Mesendoderm (in vitro differentiated cells): ENCODE measurements at regions not wholly inside any gene's neighbourhood (a gene's known extent, or its start where the extent isn't known, plus 50 kb on each side); places are given as distances from the start of the nearest gene placed in this dataset.

Experiments used
- DNase-seq: peaks from one replicate; pipeline ENCODE4 v3.0.0; 2013
- H2AK5ac ChIP-seq: 2 replicates; pipeline ENCODE4 v1.6.1; 2013; ENCODE audit warnings: low read length, inconsistent platforms
- H2BK120ac ChIP-seq: 2 replicates; pipeline ENCODE4 v1.6.1; 2013; ENCODE audit warnings: low read depth, mild to moderate bottlenecking, low read length, moderate library complexity, mixed read lengths
- H2BK15ac ChIP-seq: replicated peaks from 2 replicates; pipeline ENCODE4 v1.6.1; 2013; ENCODE audit warnings: low read depth, mild to moderate bottlenecking, moderate library complexity
- H2BK5ac ChIP-seq: 2 replicates; pipeline ENCODE4 v1.6.1; 2013; ENCODE audit warnings: low read length, inconsistent platforms
- H3K18ac ChIP-seq: 2 replicates; pipeline ENCODE4 v1.6.1; 2013; ENCODE audit warnings: mild to moderate bottlenecking, low read length, mixed read lengths
- H3K23ac ChIP-seq: one replicate; pipeline ENCODE4 v1.6.1; 2013; ENCODE audit warnings: low read length
- H3K27ac ChIP-seq: 2 replicates; pipeline ENCODE4 v1.5.1; 2013; ENCODE audit warnings: low read depth, mild to moderate bottlenecking, inconsistent platforms, low read length, moderate library complexity
- H3K27me3 ChIP-seq: 2 replicates; pipeline ENCODE4 v1.6.1; 2013; ENCODE audit warnings: low read length, control low read depth, mild to moderate bottlenecking, inconsistent platforms; ENCODE audit not compliant: insufficient read depth, poor library complexity
- H3K36me3 ChIP-seq: 2 replicates; pipeline ENCODE4 v1.6.1; 2013; ENCODE audit warnings: low read length, inconsistent platforms; ENCODE audit not compliant: control insufficient read depth, insufficient read depth
- H3K4ac ChIP-seq: one replicate; pipeline ENCODE4 v1.6.1; 2013; ENCODE audit warnings: low read depth, mild to moderate bottlenecking, low read length, moderate library complexity
- H3K4me1 ChIP-seq: 2 replicates; pipeline ENCODE4 v1.6.1; 2013; ENCODE audit warnings: low read depth, low read length, inconsistent platforms; ENCODE audit not compliant: control insufficient read depth
- H3K4me2 ChIP-seq: 2 replicates; pipeline ENCODE4 v1.6.1; 2013; ENCODE audit warnings: low read length
- H3K4me3 ChIP-seq: 2 replicates; pipeline ENCODE4 v1.5.1; 2013; ENCODE audit warnings: mild to moderate bottlenecking, low read length
- H3K56ac ChIP-seq: one replicate; pipeline ENCODE4 v1.6.1; 2013; ENCODE audit warnings: low read length
- H3K79me1 ChIP-seq: 2 replicates; pipeline ENCODE4 v1.6.1; 2013; ENCODE audit warnings: low read length, inconsistent platforms
- H3K79me2 ChIP-seq: 2 replicates; pipeline ENCODE4 v1.6.1; 2013; ENCODE audit warnings: mild to moderate bottlenecking, low read length; ENCODE audit not compliant: control insufficient read depth, insufficient read depth
- H3K9ac ChIP-seq: 2 replicates; pipeline ENCODE4 v1.6.1; 2013; ENCODE audit warnings: low read length, inconsistent platforms
- H4K5ac ChIP-seq: one replicate; pipeline ENCODE4 v1.6.1; 2013; ENCODE audit warnings: low read length
- H4K8ac ChIP-seq: one replicate; pipeline ENCODE4 v1.6.1; 2013; ENCODE audit warnings: low read depth, mild to moderate bottlenecking, control low read depth, low read length, moderate library complexity
- WGBS: extraction: QIAGEN DNeasy Blood & Tissue Kit; methylation state at CpG from one replicate; pipeline ENCODE4 v1.1.7; 2013; ENCODE audit warnings: low lambda C conversion rate, missing lambda C conversion rate; ENCODE audit not compliant: insufficient coverage; ENCODE audit errors: extremely low coverage; 5-methylcytosine and 5-hydroxymethylcytosine counted together

DNA sequence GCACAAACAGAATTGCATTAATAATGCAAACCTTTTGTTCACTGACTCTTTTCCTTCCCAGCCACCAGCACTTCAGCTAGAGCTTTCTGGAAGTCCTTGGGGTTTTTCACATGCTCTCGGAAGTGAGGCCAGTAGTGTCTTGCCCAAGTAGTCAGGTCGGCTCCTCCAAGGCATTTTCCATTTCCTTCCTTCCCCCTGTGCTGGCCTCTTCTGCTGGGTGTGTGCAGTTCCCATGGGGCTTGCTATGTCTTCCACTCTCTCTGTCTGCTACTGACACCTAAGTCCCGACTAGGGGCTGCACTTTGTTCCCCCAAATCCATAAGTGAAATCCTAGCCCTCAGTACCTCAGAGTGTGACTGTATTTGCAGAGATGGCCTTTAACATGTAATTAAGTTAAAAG is 175.6 kb upstream of the BMPER start:
- Histone ChIP-seq H3K18ac (peak overlapping the region; percentile 3), H3K23ac (no peak overlapping the region), H3K4me2 (no peak overlapping the region), H3K27me3 (no peaks in the 10 kb centered on the region), H3K36me3 (no peaks in the 10 kb centered on the region), H3K79me1 (no peaks in the 10 kb centered on the region), H2BK15ac (no peak overlapping the region), H3K4me3 (no peak overlapping the region), H2BK5ac (peak overlapping the region; percentile 10), H3K4me1 (peaks cover 18% of the 10 kb centered on the region), H3K79me2 (no peaks in the 10 kb centered on the region), H3K56ac (peak overlapping the region; percentile 9), H2BK120ac (no peak overlapping the region), H3K27ac (peak overlapping the region; percentile 22), H3K4ac (peak overlapping the region; percentile 66), H3K9ac (no peak overlapping the region), H4K8ac (no peak overlapping the region), H4K5ac (no peak overlapping the region), H2AK5ac (peak overlapping the region; percentile 68)
- no peak for DNase-seq
- no CpG with 5 or more reads among the region's 3 CpGs for WGBS

DNA sequence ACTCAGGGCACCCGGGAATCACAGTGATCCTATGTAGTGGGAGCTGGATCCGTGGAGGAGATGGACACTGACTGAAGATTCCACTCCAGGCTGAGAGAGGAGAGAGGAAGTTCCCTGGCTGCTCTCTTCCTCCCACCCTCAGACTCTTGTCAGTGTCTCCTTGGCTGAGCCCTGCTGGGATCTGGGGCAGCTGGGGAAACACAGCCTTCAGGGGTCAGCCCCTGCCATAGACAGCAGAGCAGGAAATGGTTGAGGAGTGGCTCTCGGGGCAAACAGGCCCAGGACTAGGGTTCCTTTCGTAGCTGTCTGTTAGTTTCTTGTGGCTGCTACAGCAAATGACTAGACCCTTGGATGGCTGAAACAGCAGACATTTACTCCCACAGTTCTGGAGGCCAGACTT is 174.4 kb upstream of the BMPER start:
- DNase-seq, result no peak
- Histone ChIP-seq H3K4ac (no peak overlapping the region), H3K27ac (no peak overlapping the region), H2BK5ac (peak overlapping the region; percentile 28), H3K4me2 (no peak overlapping the region), H3K23ac (no peak overlapping the region), H3K4me1 (peaks cover 16% of the 10 kb centered on the region), H3K9ac (no peak overlapping the region), H3K79me1 (no peaks in the 10 kb centered on the region), H4K5ac (no peak overlapping the region), H3K4me3 (no peak overlapping the region), H4K8ac (no peak overlapping the region), H2AK5ac (no peak overlapping the region), H3K27me3 (no peaks in the 10 kb centered on the region), H3K36me3 (no peaks in the 10 kb centered on the region), H3K56ac (no peak overlapping the region), H3K79me2 (no peaks in the 10 kb centered on the region), H2BK120ac (no peak overlapping the region), H2BK15ac (no peak overlapping the region), H3K18ac (no peak overlapping the region)
- WGBS, result no CpG with 5 or more reads among the region's 4 CpGs

DNA sequence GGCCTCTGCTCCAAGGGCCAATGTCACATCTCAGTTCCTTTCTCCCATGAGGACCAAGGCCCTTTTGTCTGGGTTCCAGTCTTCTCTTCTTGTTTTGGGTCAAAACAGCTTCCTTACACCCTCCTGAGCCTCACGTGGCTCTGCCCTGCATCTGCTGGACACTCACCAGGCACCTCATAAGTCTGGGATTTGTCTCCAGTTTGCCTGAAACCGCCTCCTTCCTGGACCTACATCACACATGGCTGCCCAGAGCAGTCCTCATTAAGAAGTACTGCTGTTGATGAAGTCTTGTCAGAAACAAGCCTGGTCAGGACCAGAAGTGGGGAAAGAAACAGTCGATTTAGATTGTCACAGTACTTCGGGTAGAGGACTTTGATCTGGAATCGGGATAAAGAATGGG is 173.4 kb upstream of the BMPER start:
- Histone ChIP-seq H3K56ac (peak overlapping the region; percentile 44), H4K5ac (peak overlapping the region; percentile 33), H2AK5ac (peak overlapping the region; percentile 92), H3K79me2 (no peaks in the 10 kb centered on the region), H3K36me3 (no peaks in the 10 kb centered on the region), H3K4me2 (no peak overlapping the region), H3K23ac (peak overlapping the region; percentile 31), H4K8ac (no peak overlapping the region), H2BK15ac (no peak overlapping the region), H3K27me3 (no peaks in the 10 kb centered on the region), H2BK5ac (peak overlapping the region; percentile 48), H3K9ac (no peak overlapping the region), H2BK120ac (no peak overlapping the region), H3K4me1 (peaks cover 13% of the 10 kb centered on the region), H3K79me1 (no peaks in the 10 kb centered on the region), H3K4ac (no peak overlapping the region), H3K4me3 (no peak overlapping the region), H3K18ac (no peak overlapping the region), H3K27ac (no peak overlapping the region)
- no peak for DNase-seq
- no CpG with 5 or more reads among the region's 5 CpGs for WGBS

DNA sequence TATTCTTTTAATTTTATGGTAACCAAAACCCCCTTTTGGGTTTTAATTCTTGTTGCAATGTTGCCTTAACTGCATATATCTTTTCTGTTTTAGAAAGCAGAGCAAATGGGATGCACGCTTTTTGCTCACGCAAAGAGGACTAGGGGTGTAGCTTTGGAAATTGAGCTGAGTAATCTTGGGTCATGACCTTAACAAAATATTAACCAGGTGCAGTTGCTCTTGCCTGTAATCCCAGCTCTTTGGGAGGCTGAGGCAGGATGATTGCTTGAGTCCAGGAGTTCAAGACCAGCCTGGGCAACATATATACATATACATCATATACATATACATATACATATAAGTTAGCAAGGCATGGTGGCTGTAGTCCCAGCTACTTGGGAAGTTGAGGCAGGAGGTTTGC is 172.9 kb upstream of the BMPER start:
- Histone ChIP-seq H3K18ac (no peak overlapping the region), H3K4me3 (no peak overlapping the region), H3K4me1 (peaks cover 10% of the 10 kb centered on the region), H3K27ac (no peak overlapping the region), H3K9ac (no peak overlapping the region), H2BK5ac (no peak overlapping the region), H4K5ac (no peak overlapping the region), H3K56ac (no peak overlapping the region), H3K79me1 (no peaks in the 10 kb centered on the region), H3K27me3 (no peaks in the 10 kb centered on the region), H3K36me3 (no peaks in the 10 kb centered on the region), H2BK15ac (no peak overlapping the region), H3K23ac (no peak overlapping the region), H2AK5ac (no peak overlapping the region), H3K4me2 (no peak overlapping the region), H3K79me2 (no peaks in the 10 kb centered on the region), H4K8ac (no peak overlapping the region), H3K4ac (no peak overlapping the region), H2BK120ac (no peak overlapping the region)
- WGBS, result no CpG with 5 or more reads among the region's 2 CpGs
- DNase-seq, result no peak

DNA sequence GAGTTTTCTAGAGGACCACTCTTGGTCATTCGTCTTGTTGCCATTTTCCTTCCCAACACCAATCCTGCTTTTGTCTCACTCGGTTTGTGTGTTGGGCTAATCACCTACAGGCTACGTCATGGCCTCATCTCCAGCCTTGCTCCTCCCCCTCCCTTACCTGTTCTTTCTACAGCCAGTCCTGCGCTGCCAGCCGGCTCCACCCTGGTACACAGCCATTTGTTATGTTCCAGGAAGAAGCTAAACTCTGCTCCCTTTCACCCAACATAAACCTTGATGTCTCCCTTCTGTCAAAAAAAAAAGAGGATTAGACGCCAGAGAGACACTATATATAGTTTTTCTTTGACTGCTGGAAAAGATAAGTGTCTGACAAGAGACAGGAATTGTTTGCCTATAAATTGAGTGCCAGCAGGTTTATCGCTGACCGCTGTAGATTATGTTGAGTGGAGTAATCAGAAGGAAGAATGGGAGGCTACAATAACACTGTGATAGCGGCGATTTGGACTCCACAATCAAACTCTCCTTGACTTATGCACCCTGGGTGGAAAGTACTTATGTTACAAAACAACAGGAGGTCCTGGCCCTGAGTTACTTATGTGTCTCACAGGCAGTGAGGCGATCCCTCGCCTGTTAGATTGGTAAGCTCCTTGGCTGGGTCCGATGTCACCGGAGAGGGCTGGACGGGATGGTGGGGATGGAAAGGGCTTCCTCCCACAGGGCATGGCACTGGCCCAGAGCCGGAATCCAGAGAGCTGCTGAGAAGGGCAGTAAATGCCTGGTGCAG is 171.3 kb upstream of the BMPER start:
- WGBS, result no CpG with 5 or more reads among the region's 16 CpGs
- peak; percentile 63 for DNase-seq

DNA sequence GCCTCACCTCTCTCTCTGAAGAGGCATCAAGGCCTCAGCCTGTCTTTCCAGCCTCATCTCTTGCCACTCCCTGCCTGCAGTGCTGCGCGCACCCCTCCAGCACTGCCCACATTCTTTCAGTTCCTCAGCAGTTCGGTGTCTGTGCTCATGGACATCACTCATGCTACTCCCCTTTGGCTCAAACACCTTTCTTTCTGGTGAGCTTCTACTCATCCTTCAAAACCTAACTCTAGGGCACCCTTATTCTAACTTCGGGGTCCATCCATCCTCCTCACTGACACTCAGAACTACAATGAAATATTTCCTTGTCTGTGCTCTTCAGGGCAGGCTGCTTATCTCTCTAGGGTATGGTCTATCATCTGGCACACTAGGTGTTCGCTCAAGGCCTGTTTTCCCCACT is 169.9 kb upstream of the BMPER start:
- no peak overlapping the region for H3K27ac ChIP-seq
- H3K4me1 ChIP-seq, result peaks cover 7% of the 10 kb centered on the region
- H3K18ac ChIP-seq, result no peak overlapping the region
- H3K79me1 ChIP-seq, result no peaks in the 10 kb centered on the region
- no peak overlapping the region for H3K23ac ChIP-seq
- H3K4me3 ChIP-seq, result no peak overlapping the region
- no peaks in the 10 kb centered on the region for H3K36me3 ChIP-seq
- H3K56ac ChIP-seq, result peak overlapping the region; percentile 52
- H2BK120ac ChIP-seq, result no peak overlapping the region
- H3K4me2 ChIP-seq, result no peak overlapping the region
- peak overlapping the region; percentile 97 for H2AK5ac ChIP-seq
- no peak overlapping the region for H3K9ac ChIP-seq
- no peak overlapping the region for H2BK15ac ChIP-seq
- peak overlapping the region; percentile 64 for H2BK5ac ChIP-seq
- H4K8ac ChIP-seq, result no peak overlapping the region
- WGBS, result no CpG with 5 or more reads among the region's 5 CpGs
- DNase-seq, result no peak
- H3K4ac ChIP-seq, result peak overlapping the region; percentile 25
- H3K27me3 ChIP-seq, result no peaks in the 10 kb centered on the region
- no peak overlapping the region for H4K5ac ChIP-seq
- no peaks in the 10 kb centered on the region for H3K79me2 ChIP-seq

More for the DNA sequence above, 171.3 kb upstream of the BMPER start:
- no peak overlapping the region for H4K5ac ChIP-seq
- peak overlapping the region; percentile 62 for H2BK5ac ChIP-seq
- no peak overlapping the region for H3K23ac ChIP-seq
- H4K8ac ChIP-seq, result no peak overlapping the region
- H3K79me1 ChIP-seq, result no peaks in the 10 kb centered on the region
- H3K79me2 ChIP-seq, result no peaks in the 10 kb centered on the region
- no peak overlapping the region for H3K9ac ChIP-seq
- no peaks in the 10 kb centered on the region for H3K27me3 ChIP-seq
- no peak overlapping the region for H3K4ac ChIP-seq
- no peak overlapping the region for H3K4me3 ChIP-seq
- H3K18ac ChIP-seq, result no peak overlapping the region
- peak overlapping the region; percentile 57 for H3K27ac ChIP-seq
- H3K36me3 ChIP-seq, result no peaks in the 10 kb centered on the region
- peaks cover 7% of the 10 kb centered on the region for H3K4me1 ChIP-seq
- H3K56ac ChIP-seq, result peak overlapping the region; percentile 36
- H3K4me2 ChIP-seq, result no peak overlapping the region
- peak overlapping the region; percentile 43 for H2AK5ac ChIP-seq
- no peak overlapping the region for H2BK15ac ChIP-seq
- no peak overlapping the region for H2BK120ac ChIP-seq
